ENCODE measurements at regions not wholly inside any gene's neighbourhood (a gene's known extent, or its start where the extent isn't known, plus 50 kb on each side); places are given as distances from the start of the nearest gene placed in this dataset.

- TF ChIP-seq ZFP30 (CRISPR knock-in tag; IDR thresholded peaks at IDR 0.05) (no peak), CREB5 (CRISPR knock-in tag; IDR thresholded peaks at IDR 0.05; ENCODE audit: low read depth) (no peak), PATZ1 (CRISPR knock-in tag; IDR thresholded peaks at IDR 0.05; ENCODE audit: borderline replicate concordance) (no peak), POU6F1 (CRISPR knock-in tag; IDR thresholded peaks at IDR 0.05; ENCODE audit: borderline replicate concordance, low read depth) (no peak)
Observed at GRCh38 chr6:156560476-156560875, 216.7 kb upstream of the ARID1B start.
